GM23338 (cell line): ENCODE measurements at regions not wholly inside any gene's neighbourhood (a gene's known extent, or its start where the extent isn't known, plus 50 kb on each side); places are given as distances from the start of the nearest gene placed in this dataset.

Source experiments
- ATAC-seq: fragments of 200-7000 bp; cut with Tn5 transposase; 3 replicates; pipeline ENCODE4 v1.9.1; 2020
- DNase-seq: peaks from one replicate; pipeline ENCODE4 v3.0.0-alpha.2; 2015; ENCODE audit warnings: low spot score
- H2AFZ ChIP-seq: fragments of 200-600 bp; sonication (generic); 2 replicates; pipeline ENCODE4 v1.8.0; 2016; ENCODE audit warnings: antibody characterized with exemption, mild to moderate bottlenecking, moderate library complexity
- H3F3A ChIP-seq: fragments of 200-600 bp; sonication (generic); replicated peaks from 2 replicates; pipeline ENCODE4 v1.8.0; 2017; ENCODE audit warnings: antibody characterized with exemption, mixed run types, low read depth
- H3K27ac ChIP-seq: fragments of 200-600 bp; sonication (generic); 2 replicates; pipeline ENCODE4 v1.6.1; 2016; ENCODE audit warnings: low read depth
- H3K27me3 ChIP-seq: fragments of 200-600 bp; sonication (generic); 2 replicates; pipeline ENCODE4 v1.8.0; 2016; ENCODE audit warnings: mild to moderate bottlenecking, mixed run types, moderate library complexity; ENCODE audit not compliant: insufficient read depth
- H3K36me3 ChIP-seq: fragments of 200-600 bp; sonication (generic); 2 replicates; pipeline ENCODE4 v1.8.0; 2016; ENCODE audit warnings: mild to moderate bottlenecking; ENCODE audit not compliant: insufficient read depth
- H3K4me1 ChIP-seq: fragments of 200-600 bp; sonication (generic); 2 replicates; pipeline ENCODE4 v1.8.0; 2016; ENCODE audit warnings: mild to moderate bottlenecking, moderate library complexity; ENCODE audit not compliant: insufficient read depth
- H3K4me2 ChIP-seq: fragments of 200-600 bp; sonication (generic); 2 replicates; pipeline ENCODE4 v1.7.1; 2017; ENCODE audit warnings: mixed run types
- H3K4me3 ChIP-seq: fragments of 200-600 bp; sonication (generic); 2 replicates; pipeline ENCODE4 v1.6.1; 2016; ENCODE audit warnings: mixed run types
- H3K79me2 ChIP-seq: fragments of 200-600 bp; sonication (generic); replicated peaks from 2 replicates; pipeline ENCODE4 v1.8.0; 2017; ENCODE audit warnings: mild to moderate bottlenecking; ENCODE audit not compliant: insufficient read depth
- H3K9me2 ChIP-seq: fragments of 200-600 bp; sonication (generic); 2 replicates; pipeline ENCODE4 v1.8.0; 2017; ENCODE audit not compliant: insufficient read depth
- H4K20me1 ChIP-seq: fragments of 200-600 bp; sonication (generic); replicated peaks from 2 replicates; pipeline ENCODE4 v1.8.0; 2017; ENCODE audit warnings: mild to moderate bottlenecking; ENCODE audit not compliant: insufficient read depth
- H3K27ac Mint-ChIP-seq: 2 replicates; pipeline ENCODE4 v1.8.0; 2020; ENCODE audit warnings: inconsistent platforms, mild to moderate bottlenecking, moderate library complexity, mixed read lengths
- H3K27me3 Mint-ChIP-seq: 3 replicates; pipeline ENCODE4 v1.8.0; 2022; ENCODE audit warnings: low read depth, mild to moderate bottlenecking, moderate library complexity, mixed read lengths, inconsistent platforms; ENCODE audit not compliant: insufficient read depth, poor library complexity
- H3K36me3 Mint-ChIP-seq: 3 replicates; pipeline ENCODE4 v1.8.0; 2021; ENCODE audit warnings: low read depth, mild to moderate bottlenecking, inconsistent platforms, moderate library complexity, mixed read lengths
- H3K4me1 Mint-ChIP-seq: 3 replicates; pipeline ENCODE4 v1.8.0; 2020; ENCODE audit warnings: mild to moderate bottlenecking, inconsistent platforms, mixed read lengths
- H3K4me3 Mint-ChIP-seq: 3 replicates; pipeline ENCODE4 v1.8.0; 2021; ENCODE audit warnings: moderate library complexity, mild to moderate bottlenecking, inconsistent platforms, mixed read lengths
- H3K9me3 Mint-ChIP-seq: 3 replicates; pipeline ENCODE4 v1.8.0; 2020; ENCODE audit warnings: moderate library complexity, mild to moderate bottlenecking, inconsistent platforms, mixed read lengths
- CREB1 ChIP-seq: fragments of 250-450 bp; sonication (Bioruptor Pico); IDR thresholded peaks from 2 replicates; pipeline ENCODE4 v1.5.0; 2020; ENCODE audit warnings: low read depth, mild to moderate bottlenecking, moderate library complexity
- CTCF ChIP-seq, 2 experiments: fragments of 200-600 bp in 1 of 2; sonication (generic) in 1 of 2; conservative IDR thresholded peaks; 2 replicates each; pipeline versions ENCODE4 v1.5.1 to v1.6.1; 2016 to 2017; ENCODE audit warnings: antibody characterized with exemption in 2 of 2, low read depth in 2 of 2, mild to moderate bottlenecking in 2 of 2, moderate library complexity in 1 of 2
- EZH2 ChIP-seq: fragments of 200-600 bp; sonication (generic); IDR thresholded peaks from one replicate; pipeline ENCODE4 v1.8.0; 2017; ENCODE audit warnings: antibody characterized with exemption, mild to moderate bottlenecking, low read depth; ENCODE audit not compliant: unreplicated experiment
- EZH2phosphoT487 ChIP-seq: fragments of 200-600 bp; sonication (generic); IDR thresholded peaks from one replicate; pipeline ENCODE4 v1.8.1; 2018; ENCODE audit warnings: antibody characterized with exemption; ENCODE audit not compliant: unreplicated experiment
- JUNB ChIP-seq: IDR thresholded peaks from one replicate; pipeline ENCODE4 v1.6.1; 2016; ENCODE audit warnings: antibody characterized with exemption; ENCODE audit not compliant: unreplicated experiment
- NANOG ChIP-seq: IDR thresholded peaks from 2 replicates; pipeline ENCODE4 v1.6.1; 2016; ENCODE audit warnings: antibody characterized with exemption, borderline replicate concordance
- POLR2AphosphoS5 ChIP-seq: IDR thresholded peaks from 2 replicates; pipeline ENCODE4 v1.6.1; 2016; ENCODE audit warnings: antibody characterized with exemption, low read depth
- STAT1 ChIP-seq: IDR thresholded peaks from one replicate; pipeline ENCODE4 v1.6.1; 2016; ENCODE audit warnings: antibody characterized with exemption; ENCODE audit not compliant: unreplicated experiment
- ZNF114 ChIP-seq: fragments of 250-450 bp; sonication (Bioruptor Pico); IDR thresholded peaks from 2 replicates; pipeline ENCODE4 v1.5.0; 2020; ENCODE audit warnings: mild to moderate bottlenecking, moderate library complexity
- ZNF331 ChIP-seq: fragments of 250-450 bp; sonication (Bioruptor Pico); IDR thresholded peaks from 2 replicates; pipeline ENCODE4 v1.5.0; 2020; ENCODE audit warnings: low read depth, mild to moderate bottlenecking, moderate library complexity
- TF ChIP-seq, protein P1 (sequence below): IDR thresholded peaks from 2 replicates; pipeline ENCODE4 v1.6.1; 2016; ENCODE audit warnings: antibody characterized with exemption
- TF ChIP-seq, protein P2 (sequence below): IDR thresholded peaks from one replicate; pipeline ENCODE4 v1.6.1; 2018; ENCODE audit warnings: antibody characterized with exemption; ENCODE audit not compliant: unreplicated experiment
- TF ChIP-seq, protein P3 (sequence below): fragments of 250-450 bp; sonication (Bioruptor Pico); IDR thresholded peaks from 2 replicates; pipeline ENCODE4 v1.5.0; 2020; ENCODE audit warnings: mild to moderate bottlenecking, moderate library complexity

GRCh38 chr14:35934499-35934898 is 108.4 kb downstream of the BRMS1L start:
- no peaks in the 10 kb centered on the region for H3F3A ChIP-seq
- TF ChIP-seq, protein P1, sequence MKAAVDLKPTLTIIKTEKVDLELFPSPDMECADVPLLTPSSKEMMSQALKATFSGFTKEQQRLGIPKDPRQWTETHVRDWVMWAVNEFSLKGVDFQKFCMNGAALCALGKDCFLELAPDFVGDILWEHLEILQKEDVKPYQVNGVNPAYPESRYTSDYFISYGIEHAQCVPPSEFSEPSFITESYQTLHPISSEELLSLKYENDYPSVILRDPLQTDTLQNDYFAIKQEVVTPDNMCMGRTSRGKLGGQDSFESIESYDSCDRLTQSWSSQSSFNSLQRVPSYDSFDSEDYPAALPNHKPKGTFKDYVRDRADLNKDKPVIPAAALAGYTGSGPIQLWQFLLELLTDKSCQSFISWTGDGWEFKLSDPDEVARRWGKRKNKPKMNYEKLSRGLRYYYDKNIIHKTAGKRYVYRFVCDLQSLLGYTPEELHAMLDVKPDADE: no peak
- TF ChIP-seq ZNF331 (CRISPR knock-in tag) (no peak), CTCF (conservative IDR thresholded peaks at IDR 0.05; ENCODE audit: low read depth in 2 of 2) (no peak), ZNF114 (CRISPR knock-in tag) (no peak), EZH2phosphoT487 (no peak), POLR2AphosphoS5 (no peak), CREB1 (no peak), STAT1 (no peak), NANOG (no peak), EZH2 (no peak), JUNB (no peak)
- TF ChIP-seq, protein P2, sequence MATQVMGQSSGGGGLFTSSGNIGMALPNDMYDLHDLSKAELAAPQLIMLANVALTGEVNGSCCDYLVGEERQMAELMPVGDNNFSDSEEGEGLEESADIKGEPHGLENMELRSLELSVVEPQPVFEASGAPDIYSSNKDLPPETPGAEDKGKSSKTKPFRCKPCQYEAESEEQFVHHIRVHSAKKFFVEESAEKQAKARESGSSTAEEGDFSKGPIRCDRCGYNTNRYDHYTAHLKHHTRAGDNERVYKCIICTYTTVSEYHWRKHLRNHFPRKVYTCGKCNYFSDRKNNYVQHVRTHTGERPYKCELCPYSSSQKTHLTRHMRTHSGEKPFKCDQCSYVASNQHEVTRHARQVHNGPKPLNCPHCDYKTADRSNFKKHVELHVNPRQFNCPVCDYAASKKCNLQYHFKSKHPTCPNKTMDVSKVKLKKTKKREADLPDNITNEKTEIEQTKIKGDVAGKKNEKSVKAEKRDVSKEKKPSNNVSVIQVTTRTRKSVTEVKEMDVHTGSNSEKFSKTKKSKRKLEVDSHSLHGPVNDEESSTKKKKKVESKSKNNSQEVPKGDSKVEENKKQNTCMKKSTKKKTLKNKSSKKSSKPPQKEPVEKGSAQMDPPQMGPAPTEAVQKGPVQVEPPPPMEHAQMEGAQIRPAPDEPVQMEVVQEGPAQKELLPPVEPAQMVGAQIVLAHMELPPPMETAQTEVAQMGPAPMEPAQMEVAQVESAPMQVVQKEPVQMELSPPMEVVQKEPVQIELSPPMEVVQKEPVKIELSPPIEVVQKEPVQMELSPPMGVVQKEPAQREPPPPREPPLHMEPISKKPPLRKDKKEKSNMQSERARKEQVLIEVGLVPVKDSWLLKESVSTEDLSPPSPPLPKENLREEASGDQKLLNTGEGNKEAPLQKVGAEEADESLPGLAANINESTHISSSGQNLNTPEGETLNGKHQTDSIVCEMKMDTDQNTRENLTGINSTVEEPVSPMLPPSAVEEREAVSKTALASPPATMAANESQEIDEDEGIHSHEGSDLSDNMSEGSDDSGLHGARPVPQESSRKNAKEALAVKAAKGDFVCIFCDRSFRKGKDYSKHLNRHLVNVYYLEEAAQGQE: no peak
- TF ChIP-seq, protein P3, sequence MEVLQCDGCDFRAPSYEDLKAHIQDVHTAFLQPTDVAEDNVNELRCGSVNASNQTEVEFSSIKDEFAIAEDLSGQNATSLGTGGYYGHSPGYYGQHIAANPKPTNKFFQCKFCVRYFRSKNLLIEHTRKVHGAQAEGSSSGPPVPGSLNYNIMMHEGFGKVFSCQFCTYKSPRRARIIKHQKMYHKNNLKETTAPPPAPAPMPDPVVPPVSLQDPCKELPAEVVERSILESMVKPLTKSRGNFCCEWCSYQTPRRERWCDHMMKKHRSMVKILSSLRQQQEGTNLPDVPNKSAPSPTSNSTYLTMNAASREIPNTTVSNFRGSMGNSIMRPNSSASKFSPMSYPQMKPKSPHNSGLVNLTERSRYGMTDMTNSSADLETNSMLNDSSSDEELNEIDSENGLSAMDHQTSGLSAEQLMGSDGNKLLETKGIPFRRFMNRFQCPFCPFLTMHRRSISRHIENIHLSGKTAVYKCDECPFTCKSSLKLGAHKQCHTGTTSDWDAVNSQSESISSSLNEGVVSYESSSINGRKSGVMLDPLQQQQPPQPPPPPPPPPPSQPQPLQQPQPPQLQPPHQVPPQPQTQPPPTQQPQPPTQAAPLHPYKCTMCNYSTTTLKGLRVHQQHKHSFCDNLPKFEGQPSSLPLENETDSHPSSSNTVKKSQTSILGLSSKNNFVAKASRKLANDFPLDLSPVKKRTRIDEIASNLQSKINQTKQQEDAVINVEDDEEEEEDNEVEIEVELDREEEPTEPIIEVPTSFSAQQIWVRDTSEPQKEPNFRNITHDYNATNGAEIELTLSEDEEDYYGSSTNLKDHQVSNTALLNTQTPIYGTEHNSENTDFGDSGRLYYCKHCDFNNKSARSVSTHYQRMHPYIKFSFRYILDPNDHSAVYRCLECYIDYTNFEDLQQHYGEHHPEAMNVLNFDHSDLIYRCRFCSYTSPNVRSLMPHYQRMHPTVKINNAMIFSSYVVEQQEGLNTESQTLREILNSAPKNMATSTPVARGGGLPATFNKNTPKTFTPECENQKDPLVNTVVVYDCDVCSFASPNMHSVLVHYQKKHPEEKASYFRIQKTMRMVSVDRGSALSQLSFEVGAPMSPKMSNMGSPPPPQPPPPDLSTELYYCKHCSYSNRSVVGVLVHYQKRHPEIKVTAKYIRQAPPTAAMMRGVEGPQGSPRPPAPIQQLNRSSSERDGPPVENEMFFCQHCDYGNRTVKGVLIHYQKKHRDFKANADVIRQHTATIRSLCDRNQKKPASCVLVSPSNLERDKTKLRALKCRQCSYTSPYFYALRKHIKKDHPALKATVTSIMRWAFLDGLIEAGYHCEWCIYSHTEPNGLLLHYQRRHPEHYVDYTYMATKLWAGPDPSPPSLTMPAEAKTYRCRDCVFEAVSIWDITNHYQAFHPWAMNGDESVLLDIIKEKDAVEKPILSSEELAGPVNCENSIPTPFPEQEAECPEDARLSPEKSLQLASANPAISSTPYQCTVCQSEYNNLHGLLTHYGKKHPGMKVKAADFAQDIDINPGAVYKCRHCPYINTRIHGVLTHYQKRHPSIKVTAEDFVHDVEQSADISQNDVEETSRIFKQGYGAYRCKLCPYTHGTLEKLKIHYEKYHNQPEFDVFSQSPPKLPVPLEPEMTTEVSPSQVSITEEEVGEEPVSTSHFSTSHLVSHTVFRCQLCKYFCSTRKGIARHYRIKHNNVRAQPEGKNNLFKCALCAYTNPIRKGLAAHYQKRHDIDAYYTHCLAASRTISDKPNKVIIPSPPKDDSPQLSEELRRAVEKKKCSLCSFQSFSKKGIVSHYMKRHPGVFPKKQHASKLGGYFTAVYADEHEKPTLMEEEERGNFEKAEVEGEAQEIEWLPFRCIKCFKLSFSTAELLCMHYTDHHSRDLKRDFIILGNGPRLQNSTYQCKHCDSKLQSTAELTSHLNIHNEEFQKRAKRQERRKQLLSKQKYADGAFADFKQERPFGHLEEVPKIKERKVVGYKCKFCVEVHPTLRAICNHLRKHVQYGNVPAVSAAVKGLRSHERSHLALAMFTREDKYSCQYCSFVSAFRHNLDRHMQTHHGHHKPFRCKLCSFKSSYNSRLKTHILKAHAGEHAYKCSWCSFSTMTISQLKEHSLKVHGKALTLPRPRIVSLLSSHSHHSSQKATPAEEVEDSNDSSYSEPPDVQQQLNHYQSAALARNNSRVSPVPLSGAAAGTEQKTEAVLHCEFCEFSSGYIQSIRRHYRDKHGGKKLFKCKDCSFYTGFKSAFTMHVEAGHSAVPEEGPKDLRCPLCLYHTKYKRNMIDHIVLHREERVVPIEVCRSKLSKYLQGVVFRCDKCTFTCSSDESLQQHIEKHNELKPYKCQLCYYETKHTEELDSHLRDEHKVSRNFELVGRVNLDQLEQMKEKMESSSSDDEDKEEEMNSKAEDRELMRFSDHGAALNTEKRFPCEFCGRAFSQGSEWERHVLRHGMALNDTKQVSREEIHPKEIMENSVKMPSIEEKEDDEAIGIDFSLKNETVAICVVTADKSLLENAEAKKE (CRISPR knock-in tag): no peak
- DNase-seq (no peak), ATAC-seq (no peak)
- no peaks in the 10 kb centered on the region for H3K36me3 Mint-ChIP-seq
- no peak overlapping the region for H2AFZ ChIP-seq
- H3K9me3 Mint-ChIP-seq: no peaks in the 10 kb centered on the region
- no peaks in the 10 kb centered on the region for H3K9me2 ChIP-seq
- H3K79me2 ChIP-seq: no peaks in the 10 kb centered on the region
- no peak overlapping the region for H3K4me3 Mint-ChIP-seq
- peaks cover 2% of the 10 kb centered on the region for H3K27me3 Mint-ChIP-seq
- H3K27me3 ChIP-seq: peaks cover 16% of the 10 kb centered on the region; the same call in 1 of the 2 replicates
- H3K4me1 ChIP-seq: no peaks in the 10 kb centered on the region
- H3K27ac ChIP-seq: no peak overlapping the region
- H3K36me3 ChIP-seq: no peaks in the 10 kb centered on the region
- H3K4me1 Mint-ChIP-seq: peaks cover 7% of the 10 kb centered on the region; the same call in 1 of the 3 replicates
- H3K4me3 ChIP-seq: no peak overlapping the region
- no peak overlapping the region for H3K27ac Mint-ChIP-seq
- no peak overlapping the region for H3K4me2 ChIP-seq
- no peaks in the 10 kb centered on the region for H4K20me1 ChIP-seq
